Iris pigment epithelial cell (primary cell): ENCODE measurements at regions not wholly inside any gene's neighbourhood (a gene's known extent, or its start where the extent isn't known, plus 50 kb on each side); places are given as distances from the start of the nearest gene placed in this dataset.
"Not testable (repeated sequence)": the region's sequence is repeated elsewhere in the genome, so short reads cannot be mapped to it uniquely, and the experiment has no call there.

ENCODE experiments used
- DNase-seq: peaks from one replicate; pipeline ENCODE4 v3.0.0-alpha.2; 2011; ENCODE audit warnings: low read depth

- no peak for DNase-seq
Observed at GRCh38 chr12:28987538-28988324, 161.3 kb upstream of the FAR2 start.

- no peak for DNase-seq
Observed at GRCh38 chr12:28988325-28988704, 160.8 kb upstream of the FAR2 start.

DNA sequence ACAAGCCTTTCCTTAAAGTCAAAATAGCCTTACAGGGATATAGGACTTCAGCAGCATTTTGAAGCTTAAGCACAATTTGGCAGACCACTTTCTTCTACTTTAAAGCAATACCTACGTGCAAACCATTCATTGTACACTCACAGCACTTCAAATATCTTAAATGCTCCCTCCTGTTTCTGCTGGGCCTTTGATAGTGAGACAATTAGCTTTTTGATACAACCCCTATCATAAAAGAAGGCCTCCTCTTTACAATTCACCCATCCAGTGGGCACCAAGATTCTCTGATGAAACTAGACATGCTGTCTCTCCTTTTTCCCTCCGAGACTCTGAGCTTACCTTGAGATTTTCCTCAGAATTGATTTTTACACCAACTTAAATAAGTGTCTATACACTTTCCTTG is 157.5 kb upstream of the FAR2 start:
- DNase-seq: no peak

DNA sequence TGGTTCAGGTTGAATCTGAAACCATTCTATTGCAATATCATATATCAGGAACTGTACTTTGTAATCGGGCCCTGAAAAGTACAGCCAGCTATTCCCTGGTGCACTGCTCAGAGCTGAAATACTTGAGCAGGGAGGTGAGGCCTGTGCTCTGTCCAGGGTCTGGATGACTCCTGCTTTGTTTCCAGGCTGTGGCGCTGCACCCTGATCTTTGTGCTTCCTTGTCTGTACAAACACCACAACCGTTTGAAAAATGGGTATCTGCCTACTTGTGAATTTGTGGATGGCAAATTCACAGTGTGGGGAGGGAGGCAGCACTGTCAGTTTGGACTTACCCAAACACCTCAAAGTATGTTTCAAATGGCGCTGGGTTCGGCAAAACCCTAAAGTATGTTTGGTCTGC is 155.4 kb upstream of the FAR2 start:
- DNase-seq: no peak

GRCh38 chr12:28994179-28994715 is 154.8 kb upstream of the FAR2 start:
- no peak for DNase-seq

- no peak for DNase-seq
Observed at GRCh38 chr12:28996688-28997087, 152.4 kb upstream of the FAR2 start.

GRCh38 chr12:28998662-28999120 is 150.4 kb upstream of the FAR2 start:
- peak; percentile 49 for DNase-seq

- DNase-seq: no peak
Observed at GRCh38 chr12:29004066-29004935, 144.8 kb upstream of the FAR2 start.

DNA sequence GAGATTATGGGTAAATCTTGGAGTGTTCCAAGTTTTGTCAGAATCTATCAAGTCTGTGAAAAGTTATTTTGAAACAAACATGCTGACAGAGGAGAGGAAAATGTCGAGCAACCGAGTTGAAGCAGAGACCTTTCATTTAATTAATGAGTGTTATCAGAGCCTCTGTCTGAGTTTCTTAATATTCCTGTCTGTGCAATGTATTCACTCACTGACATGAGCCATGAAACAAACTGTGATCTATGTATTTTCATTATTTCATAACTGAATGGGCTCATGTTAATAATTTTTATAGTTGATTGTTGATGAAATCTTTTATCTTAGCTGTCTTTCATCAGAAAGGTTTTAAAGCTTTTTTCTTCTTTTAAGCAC is 144.2 kb upstream of the FAR2 start:
- no peak for DNase-seq

GRCh38 chr12:29008786-29009185 is 140.3 kb upstream of the FAR2 start:
- no peak for DNase-seq

GRCh38 chr12:29012673-29013072 is 136.4 kb upstream of the FAR2 start:
- DNase-seq: no peak

DNA sequence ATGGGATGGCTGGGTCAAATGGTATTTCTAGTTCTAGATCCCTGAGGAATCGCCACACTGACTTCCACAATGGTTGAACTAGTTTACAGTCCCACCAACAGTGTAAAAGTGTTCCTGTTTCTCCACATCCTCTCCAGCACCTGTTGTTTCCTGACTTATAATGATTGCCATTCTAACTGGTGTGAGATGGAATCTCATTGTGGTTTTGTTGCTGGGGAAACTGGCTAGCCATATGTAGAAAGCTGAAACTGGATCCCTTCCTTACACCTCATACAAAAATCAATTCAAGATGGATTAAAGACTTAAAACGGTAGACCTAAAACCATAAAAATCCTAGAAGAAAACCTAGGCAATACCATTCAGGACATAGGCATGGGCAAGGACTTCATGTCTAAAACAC is 131.5 kb upstream of the FAR2 start:
- not testable (repeated sequence) for DNase-seq

GRCh38 chr12:29023436-29024076 is 125.5 kb upstream of the FAR2 start:
- no peak for DNase-seq

GRCh38 chr12:29024117-29024516 is 125.0 kb upstream of the FAR2 start:
- peak; percentile 5 for DNase-seq

DNA sequence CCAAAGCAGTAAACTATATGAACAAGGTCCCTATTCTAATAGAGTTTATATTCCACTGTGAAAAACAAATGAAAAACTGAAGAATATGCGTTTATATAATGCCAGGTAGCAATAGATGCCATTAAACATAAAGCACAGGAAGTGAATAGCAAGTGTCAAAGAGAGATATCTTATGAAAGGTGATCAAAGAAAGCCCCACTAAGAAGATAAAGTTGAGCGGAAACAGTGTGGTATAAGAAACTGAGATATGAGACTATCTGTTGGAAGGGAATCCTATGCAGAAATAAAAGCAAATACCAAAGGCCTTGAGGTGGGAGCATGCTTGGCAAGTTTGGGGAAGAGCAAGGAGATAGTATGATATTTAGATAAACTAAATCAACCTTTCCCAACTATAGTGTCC is 123.1 kb upstream of the FAR2 start:
- no peak for DNase-seq

- peak; percentile 8 for DNase-seq
Observed at GRCh38 chr12:29026419-29026818, 122.7 kb upstream of the FAR2 start.

GRCh38 chr12:29029484-29029883 is 119.6 kb upstream of the FAR2 start:
- DNase-seq: not testable (repeated sequence)

GRCh38 chr12:29030006-29030405 is 119.1 kb upstream of the FAR2 start:
- DNase-seq: no peak

GRCh38 chr12:29032446-29032845 is 116.6 kb upstream of the FAR2 start:
- DNase-seq: no peak

DNA sequence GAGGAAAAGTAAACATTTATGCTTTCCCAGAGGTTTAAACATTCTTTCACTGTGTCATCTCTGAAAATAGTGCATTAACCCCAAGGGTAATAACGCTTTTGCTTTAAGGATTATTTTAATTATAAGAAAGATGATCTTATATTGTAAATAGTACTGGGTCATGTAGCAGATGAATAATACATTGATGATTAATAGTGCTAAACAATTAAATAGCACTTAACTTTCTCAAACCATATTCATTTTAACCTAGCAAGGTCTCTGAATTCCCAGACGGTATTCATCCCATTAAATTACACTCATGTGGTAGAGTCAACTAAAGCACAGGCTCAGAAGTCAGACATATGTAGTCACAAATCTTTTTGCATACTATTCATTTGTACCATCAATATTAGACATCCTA is 115.6 kb upstream of the FAR2 start:
- DNase-seq: no peak

- no peak for DNase-seq
Observed at GRCh38 chr12:29035112-29035511, 114.0 kb upstream of the FAR2 start.

DNA sequence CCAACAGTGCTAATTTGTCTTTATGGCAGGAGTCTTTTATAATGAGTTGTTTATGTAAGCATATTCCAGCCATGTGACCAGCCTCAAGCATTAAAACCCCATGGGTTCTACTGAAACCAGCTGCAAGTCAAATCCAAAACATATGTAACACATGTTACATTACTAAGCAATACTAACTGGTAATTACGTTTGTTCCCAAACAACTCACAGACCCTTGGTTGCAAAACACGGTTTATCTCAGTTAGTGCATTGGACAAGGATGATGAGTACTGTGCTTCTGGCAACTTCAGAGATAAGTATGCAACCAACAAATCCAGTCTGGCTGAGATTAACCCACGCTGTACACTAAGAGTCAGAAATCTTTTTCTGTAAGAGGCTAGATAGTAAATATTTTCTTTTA is 110.1 kb upstream of the FAR2 start:
- DNase-seq: peak; percentile 91

GRCh38 chr12:29041621-29042020 is 107.5 kb upstream of the FAR2 start:
- peak; percentile 84 for DNase-seq
